ENCODE measurements at regions not wholly inside any gene's neighbourhood (a gene's known extent, or its start where the extent isn't known, plus 50 kb on each side); places are given as distances from the start of the nearest gene placed in this dataset.
"Not testable (repeated sequence)": the region's sequence is repeated elsewhere in the genome, so short reads cannot be mapped to it uniquely, and the experiment has no call there.

GRCh38 chr16:79996321-79996720, 395.8 kb upstream of the MAF start:
- no peak for DNase-seq

DNA sequence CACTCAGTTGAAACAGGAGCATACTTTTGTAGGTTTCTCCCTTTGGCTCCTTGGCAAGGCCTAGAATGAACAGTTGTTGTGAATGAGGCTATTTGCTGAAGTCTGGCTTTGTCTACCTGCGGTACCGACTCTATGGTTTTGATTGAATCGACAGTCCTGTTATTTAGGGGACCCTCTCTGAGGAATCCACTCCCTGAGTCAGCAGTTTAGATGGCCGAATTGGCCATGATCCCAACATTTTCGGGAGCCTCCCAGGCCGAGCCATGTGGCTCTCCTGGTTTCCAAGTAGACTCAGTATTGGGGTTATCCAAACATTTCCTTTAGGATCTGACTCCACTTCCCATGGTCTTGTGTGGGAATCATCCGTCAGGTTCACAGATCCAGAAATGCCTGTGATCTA, 394.8 kb upstream of the MAF start:
- DNase-seq, result no peak

GRCh38 chr16:79994418-79994817, 393.9 kb upstream of the MAF start:
- DNase-seq, result no peak

DNA sequence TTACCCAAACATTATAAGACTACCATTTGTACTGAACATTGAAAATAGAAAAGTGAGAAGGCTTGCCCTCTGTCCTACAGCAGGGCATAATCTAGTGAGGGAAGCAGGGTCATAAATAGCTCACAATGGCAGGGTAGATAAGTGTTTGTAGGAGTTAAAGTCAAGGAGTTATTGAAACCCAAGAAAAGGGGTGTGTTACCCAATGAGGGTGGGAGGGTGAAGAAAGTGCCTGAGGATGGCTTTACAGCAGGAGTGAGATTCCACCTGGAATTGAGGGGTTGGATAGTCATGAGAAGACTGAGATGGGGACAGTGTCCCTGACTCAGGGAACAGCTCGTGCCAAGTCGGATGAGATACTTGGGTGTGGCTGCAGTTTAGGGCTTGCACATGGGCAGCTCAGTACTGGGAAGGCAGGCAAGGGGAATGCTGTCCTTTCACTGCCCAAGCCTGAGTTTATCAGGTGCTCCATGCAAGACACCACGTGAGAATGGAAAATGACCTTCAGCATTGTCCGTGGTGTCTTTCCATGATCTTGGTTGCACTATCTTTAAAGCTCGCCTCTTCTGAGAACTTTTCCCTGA, 393.2 kb upstream of the MAF start:
- no peak for DNase-seq

DNA sequence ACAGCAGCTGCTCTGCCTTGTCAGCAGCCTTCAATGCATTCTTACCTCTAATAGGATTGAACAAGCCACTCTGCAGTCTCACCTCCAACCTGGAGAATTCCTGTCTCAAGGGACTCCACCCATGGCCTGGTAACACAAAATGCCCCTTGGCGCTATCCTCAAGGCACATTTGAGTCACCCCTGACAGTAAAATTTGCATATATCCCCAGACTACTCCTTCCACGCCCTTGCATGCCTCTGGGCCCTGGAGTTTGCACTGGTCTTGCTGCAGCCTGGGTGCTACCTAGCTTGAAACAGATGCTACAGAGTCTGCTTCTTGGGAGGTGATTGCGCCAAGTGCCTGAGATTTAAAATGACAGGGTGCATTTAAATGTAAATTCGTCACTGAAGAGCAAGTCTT, 391.4 kb upstream of the MAF start:
- DNase-seq, result no peak

- no peak for DNase-seq
These were observed 388.2 kb upstream of the MAF start for GRCh38 chr16:79988721-79989220.

DNA sequence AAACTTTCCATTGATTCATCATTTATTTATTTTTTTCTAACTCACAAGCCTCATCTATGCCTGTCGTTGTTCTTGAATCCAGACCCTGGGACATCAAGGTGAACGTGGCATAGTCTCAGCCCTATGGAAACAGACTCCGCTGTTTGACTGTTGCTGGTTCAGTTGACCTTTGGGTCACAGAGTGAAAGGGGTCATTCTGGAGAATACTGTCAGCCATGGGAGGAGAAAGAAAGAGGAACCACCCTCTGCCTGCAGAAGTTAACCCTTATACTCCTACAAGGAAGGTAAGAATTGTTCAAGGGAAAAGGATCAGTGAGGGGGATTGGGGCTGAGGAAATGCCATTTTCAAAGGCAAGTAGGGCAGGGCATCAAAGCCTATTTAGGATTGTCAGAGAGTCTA, 387.6 kb upstream of the MAF start:
- DNase-seq, result no peak

DNA sequence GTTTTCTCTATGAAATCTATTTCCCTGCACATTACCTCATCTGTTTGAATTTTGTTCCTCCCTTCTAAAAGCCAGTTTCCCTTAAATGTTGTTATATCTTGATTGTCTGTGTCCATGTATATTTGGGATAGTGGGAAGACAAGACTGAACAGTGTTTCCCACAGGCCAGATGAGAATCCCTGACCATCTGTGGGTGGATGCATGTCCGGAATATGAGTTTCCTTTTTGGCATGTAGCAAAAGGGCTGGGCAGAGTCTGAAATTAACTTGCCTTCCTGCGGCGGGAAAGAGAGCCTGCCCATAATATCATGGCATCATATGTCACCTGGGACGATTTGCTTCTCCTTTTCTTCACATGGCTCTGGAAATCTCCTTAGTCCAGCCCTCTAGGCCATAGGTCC, 385.8 kb upstream of the MAF start:
- DNase-seq, result no peak

DNA sequence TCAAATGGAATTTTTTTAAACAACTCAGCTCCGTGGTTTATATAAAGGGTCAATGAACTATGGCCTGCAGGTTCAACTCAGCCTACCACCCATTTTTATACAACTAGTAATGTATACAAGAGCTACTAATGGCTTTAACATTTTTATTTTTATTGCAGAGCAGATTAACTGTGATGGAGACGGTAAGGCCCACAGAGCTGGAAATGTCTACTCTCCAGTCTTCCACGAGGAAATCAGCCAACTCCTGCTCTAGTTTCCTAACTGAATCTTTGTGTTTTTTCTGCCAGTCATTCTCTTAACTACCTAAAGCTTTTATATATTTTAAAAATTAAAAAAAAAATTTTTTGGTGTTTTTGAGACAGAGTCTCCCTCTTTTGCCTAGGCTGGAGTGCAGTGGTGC, 385.1 kb upstream of the MAF start:
- DNase-seq, result no peak

GRCh38 chr16:79984149-79984548, 383.6 kb upstream of the MAF start:
- DNase-seq, result not testable (repeated sequence)

- no peak for DNase-seq
These were observed 382.3 kb upstream of the MAF start for GRCh38 chr16:79982862-79983261.

- DNase-seq, result no peak
These were observed 381.8 kb upstream of the MAF start for GRCh38 chr16:79982361-79982760.

DNA sequence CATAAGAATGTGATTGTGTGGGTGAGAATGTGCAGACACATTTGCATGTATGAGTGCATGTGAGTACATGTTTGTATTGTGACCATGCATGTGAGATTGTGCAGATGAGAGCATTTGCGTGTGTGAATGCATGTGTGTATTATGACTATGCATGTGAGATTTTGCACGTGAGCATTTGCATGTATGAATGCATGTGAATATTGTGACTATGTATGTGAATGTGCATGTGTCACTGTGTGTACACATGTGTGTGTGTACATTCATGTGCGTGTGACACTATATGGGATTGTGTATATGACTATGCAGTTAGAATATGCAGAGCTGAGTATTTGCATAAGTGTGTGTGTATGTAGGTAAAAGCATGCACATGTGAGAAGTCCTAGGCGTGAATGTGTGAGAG, 381.3 kb upstream of the MAF start:
- no peak for DNase-seq

DNA sequence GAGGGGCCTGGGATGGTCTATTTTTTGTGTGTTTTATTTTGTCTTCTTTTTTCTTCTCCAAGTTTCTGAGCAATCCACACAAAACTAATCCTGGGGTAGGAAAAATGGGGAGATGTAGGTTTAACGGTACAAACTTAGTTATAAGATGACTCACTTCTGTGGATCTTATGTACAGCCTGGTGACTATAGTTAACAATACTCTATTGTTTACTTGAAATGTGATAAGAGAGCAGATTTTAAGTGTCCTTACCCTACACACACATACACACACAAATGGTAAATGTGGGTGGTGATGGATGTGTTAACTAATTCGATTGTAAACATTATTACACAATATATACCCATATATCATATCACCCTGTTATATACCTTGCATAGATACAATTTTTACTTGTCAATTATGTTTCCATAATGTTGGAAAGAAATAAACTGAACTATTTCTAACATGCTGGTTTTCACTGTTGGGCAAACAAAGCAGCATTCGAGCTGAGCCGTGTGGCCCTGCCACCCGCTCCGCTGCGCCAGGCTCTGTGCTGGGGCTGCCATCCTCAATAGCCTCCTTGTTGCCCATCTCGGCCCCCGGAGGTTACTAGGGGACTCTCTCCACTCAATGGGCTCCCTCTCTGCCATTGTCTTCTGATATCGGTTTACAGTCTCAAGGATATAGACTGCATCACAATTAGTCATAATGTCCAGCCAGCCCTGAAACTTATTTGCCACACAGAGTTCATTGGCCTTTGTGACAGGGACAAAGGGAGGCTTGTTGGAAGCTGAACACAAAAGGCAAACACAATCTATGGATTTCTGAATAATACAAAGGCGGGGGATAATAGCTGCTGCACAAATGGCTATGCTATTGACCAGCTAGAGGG, 380.3 kb upstream of the MAF start:
- no peak for DNase-seq

DNA sequence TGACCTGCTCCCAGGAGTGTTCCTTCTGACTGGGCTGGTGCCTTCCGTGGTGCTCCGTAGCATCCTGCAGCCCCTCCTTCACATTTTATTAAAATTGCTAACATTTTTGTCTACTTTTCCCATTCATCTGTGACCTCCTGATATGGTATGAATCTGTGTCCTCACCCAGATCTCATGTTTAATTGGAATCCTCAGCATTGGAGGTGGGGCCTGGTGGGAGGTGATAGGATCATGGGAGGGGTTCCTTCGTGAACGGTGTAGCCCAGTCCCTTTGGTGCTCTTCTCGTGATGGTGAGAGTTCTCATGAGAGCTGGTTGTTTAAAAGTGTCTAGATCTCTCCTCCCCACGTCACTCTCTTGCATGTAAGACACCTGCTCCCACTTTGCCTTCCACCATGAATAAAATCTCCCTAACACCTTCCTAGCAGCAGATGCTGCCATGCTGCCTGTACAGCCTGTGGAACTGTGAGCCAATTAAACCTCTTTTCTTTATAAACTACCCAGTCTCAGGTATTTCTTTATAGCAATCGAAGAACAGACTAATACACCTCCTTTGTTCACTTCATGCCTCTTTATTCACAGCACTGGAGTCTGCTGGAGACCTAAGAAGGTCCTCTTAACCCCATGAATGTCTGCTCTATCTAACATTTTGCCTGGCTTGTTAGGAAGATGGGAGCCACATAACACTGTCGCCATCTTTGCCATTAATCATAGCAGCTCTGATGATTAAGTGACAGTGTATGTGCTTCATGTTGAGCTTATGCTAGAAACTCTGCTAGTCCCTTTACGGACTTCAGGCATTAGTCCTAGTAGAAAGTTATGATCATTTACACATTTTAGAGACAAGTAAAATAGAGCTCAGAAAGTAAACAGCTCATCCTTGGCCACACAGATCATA, 377.7 kb upstream of the MAF start:
- DNase-seq, result no peak

DNA sequence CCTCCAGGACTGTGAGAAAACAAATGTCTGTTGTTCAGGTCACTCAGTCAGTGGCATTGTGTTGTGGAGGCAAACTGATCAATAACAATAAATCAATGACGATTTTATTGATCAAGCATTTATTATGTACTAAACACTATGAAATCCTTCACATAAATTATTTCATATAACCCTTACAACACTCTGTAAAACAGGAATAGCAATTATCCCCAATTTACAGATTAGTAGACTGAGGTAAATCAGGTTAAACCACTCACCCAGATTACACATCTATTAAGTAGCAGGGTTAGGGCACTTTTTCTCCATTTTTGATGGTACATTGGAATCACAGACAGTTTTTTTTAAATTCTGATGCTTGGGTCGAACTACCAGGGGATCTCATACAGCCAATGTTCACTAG, 372.8 kb upstream of the MAF start:
- DNase-seq, result no peak

- no peak for DNase-seq
These were observed 371.6 kb upstream of the MAF start for GRCh38 chr16:79972053-79972704.

DNA sequence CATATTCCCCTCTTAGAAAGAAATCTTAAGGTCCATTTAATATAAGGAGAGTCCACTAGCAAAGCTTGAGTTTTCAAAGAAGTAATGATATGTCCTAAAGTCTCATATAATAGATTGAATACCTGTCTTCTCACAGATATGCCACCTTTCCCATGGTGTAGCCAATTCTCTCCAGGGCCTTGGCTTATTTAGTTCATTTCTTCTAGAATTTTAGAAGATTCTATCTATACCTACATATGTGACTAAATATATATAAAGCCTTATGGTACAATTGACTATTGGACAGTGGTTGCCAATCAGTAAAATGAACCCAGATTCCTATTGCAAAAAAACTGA, 370.7 kb upstream of the MAF start:
- no peak for DNase-seq

DNA sequence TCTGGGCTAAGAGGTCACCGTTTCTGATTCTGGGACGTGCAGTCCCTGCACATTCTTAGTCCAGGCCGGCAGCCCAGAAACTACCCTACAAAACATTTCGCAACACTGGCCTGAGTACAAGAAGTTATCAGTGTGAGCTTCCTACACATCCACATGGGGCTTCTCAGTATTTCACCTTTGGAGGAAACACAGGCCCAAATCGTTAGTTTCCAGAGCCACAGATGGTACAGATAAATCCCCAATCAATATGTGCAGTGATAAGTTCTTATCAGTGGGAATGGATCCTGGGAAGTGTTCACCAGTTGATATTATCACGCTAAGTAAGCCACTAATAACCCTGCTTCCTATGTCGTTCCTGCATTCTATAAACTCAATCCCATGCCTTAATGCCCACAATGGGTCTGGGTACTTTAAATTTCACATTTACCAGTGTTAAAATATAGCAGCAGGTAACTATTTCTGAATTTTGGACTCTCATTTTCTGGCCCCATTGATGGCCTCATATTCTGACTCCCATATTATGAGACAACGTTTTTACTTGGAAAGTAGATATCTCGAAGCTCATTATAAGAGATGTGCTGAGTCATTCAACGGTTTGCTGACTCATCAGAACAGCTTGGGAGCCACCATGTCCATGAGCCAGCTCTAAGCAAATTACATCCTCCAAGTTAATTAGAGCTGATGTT, 370.2 kb upstream of the MAF start:
- DNase-seq, result no peak

DNA sequence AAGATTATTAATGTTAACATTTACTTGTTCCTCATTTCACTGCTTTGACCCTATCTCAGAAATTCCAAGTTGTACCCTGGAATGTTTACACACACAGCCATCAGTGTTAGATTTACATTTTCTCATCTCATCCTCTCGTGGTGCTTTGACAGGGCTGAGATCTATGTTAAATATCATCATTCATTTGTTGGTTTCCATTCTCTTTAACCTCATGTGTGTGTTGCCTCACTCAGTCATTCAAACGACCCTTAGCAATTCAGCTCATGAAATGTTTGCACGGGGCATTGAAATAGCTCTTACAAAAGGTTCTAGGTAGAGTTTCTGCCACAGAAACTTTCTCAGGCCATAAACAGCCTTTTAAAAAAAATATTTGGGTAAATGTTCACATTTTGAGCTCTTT, 369.6 kb upstream of the MAF start:
- no peak for DNase-seq

DNA sequence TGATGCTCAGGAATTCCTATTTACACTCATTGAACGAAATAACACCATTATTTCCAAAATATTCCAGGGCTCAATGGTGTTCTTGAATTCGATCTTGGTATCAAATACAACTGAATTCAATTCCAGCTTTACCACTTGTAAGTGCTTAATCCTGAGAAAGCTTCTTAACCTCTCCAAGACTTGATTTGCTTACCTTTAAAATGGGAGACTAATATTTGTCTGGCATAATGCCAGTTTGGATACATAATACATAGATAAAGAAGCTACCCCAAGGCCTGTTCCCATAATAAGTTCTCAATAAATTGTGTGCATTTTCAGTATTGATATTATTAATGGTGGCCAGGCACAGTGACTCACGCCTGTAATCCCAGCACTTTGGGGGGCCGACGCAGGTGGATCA, 368.9 kb upstream of the MAF start:
- DNase-seq, result no peak

GRCh38 chr16:79966226-79966625, 365.7 kb upstream of the MAF start:
- no peak for DNase-seq

GRCh38 chr16:79965718-79966117, 365.2 kb upstream of the MAF start:
- DNase-seq, result no peak
